ENCODE measurements at regions not wholly inside any gene's neighbourhood (a gene's known extent, or its start where the extent isn't known, plus 50 kb on each side); places are given as distances from the start of the nearest gene placed in this dataset.
"Not testable (repeated sequence)": the region's sequence is repeated elsewhere in the genome, so short reads cannot be mapped to it uniquely, and the experiment has no call there.

DNA sequence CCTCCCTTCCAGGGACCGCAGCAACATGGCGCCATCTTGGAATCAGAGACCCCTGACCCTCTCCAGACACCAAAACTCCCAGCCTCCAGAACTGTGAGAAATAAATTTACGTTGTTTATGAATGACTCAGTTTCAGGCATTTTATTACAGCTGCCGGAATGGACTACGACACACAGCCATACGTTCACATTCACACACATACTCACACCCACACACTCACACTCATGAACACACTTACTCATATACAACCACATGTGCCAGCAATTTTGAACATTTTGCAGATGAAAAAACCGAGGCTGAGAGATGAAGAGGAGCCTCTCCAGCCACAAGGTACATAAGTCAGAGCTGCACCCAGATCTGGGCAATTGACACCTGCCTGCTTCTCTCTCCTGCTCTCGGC, 151.0 kb upstream of the RAB4A start:
- no peak for DNase-seq

DNA sequence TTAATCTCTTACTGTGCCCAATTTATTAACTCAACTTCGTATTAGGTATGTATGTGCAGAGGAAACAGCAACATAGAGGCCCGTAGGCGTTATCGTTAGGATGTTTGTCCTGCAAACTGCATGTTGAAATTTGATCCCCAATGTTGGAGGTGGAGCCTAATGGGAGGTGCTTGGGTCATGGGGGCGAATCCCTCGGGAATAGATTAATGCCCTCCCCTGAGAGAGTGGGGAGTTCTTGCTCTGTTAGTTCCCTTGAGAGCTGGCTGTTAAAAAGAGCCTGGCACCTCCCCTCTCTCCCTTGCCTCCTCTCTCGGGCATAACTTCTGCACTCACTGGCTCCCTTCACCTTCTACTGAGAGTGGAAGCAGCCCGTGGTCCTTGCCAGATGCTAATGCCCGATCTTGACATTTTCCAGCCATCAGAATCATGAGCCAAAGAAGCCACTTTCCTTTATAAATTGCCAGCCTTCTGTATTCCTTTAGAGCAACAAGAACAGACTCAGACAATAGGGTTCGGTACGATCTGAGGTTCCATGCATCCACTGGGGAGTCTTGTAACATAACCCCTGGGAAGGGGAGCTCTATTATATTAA, 149.0 kb upstream of the RAB4A start:
- no peak for DNase-seq

DNA sequence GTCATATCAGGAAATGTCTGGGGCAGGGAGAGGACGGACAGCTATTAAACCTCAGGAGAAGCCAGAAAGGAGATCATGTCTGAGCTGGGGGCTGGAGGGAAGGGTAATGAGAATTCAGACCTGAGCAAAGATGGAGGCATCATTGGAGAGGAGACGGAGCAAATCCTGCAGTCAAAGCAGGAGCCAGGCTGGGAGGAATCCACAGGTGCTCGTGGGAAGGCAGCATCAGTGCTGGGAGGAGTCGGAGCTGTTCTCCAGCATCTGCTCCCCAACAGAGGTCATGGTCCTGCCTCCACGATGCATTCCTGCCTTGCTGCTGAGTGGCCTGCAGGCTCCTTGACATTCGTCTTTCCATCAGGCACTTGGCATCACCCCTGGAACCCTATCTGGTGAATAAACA, 148.3 kb upstream of the RAB4A start:
- DNase-seq: no peak

DNA sequence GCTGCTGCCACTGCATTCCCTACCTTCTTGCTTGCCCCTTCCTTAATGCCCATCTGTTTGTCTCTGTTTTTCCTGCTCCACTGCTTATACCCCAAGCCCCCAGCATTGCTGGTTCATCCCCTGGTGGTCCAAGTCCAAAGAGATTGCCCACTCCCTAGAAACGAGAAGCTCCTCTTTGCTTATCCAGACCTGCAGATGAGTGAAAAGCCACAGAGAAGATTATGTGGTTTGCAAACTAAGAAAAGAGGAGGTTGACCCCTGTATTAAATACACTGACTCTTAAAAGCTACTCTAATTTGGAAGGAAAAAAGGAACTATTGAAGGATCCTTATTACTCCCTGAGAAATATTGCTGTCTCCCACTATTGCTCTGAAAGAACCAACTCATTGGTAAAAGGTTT, 146.8 kb upstream of the RAB4A start:
- no peak for DNase-seq

DNA sequence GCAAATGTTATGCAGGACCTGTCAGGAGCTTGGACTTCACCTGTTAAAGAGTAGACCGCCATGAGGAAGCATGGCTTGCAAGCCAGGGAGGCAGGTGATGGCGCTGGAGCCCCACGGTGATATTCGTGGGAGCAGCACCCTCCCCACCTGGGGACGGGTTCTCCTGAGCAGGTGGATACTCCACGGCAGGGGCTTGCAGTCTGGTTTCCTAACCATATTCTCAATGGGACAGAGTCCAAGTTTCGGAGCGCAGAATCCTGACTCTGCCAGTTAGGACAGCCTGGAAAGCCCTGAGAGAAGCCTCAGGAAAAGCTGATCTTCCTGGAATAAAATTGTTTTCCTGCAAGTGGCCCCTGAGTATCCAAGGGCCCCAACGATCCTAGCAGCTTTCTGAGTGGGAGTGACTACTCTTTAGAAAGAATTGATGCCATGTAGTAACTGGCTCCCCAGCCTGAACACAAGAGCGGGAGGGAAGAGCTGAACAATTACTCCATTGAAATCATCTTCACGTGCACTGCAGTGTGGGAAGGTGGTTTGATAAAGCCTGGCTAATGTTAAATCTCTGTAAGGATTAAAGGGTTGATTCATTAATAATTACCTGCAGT, 146.3 kb upstream of the RAB4A start:
- DNase-seq: no peak

DNA sequence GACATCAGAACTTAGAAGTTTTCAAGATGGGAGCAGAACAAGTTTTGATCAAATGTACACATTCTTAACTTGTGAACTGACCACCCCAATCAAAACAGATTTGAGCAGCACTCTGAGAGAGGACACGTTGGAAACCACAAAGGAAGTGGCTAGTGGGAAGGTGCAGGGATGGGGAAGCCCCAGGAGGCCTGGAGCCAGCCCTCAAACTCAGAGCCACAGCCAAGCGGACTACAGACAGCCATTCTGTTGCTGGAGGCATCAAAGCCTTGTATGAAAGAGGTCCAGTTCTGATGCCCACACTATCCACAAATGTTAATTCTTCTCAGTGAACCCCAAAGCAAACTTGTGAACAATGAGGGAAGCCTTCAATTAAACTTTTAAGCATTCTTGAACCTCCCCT, 143.6 kb upstream of the RAB4A start:
- no peak for DNase-seq

DNA sequence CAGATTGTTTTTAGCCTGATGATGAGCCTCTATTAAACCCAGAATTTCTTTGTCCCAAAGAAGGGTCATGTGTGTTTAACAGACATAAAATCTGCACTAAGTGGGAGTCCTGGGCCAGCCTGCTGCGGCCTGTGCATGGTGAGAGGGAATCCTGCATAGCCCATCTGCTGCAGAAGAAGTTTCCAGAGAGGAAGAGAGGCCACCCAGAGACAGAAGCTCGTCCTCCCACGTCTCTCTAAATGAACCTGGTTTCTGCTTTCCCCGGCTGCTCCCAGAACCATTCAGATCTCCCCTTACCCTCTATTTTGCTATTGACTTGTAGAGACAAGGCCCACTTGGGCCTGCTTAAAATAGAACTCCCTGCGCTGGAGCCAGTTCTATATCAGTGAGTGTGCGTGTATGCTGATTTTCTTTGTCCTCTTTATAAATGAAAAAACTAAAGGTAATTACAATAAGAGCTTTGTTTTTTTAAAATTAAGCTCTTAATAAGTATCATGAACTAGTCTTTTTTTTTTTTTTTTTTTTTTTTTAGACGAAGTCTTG, 142.8 kb upstream of the RAB4A start:
- no peak for DNase-seq

DNA sequence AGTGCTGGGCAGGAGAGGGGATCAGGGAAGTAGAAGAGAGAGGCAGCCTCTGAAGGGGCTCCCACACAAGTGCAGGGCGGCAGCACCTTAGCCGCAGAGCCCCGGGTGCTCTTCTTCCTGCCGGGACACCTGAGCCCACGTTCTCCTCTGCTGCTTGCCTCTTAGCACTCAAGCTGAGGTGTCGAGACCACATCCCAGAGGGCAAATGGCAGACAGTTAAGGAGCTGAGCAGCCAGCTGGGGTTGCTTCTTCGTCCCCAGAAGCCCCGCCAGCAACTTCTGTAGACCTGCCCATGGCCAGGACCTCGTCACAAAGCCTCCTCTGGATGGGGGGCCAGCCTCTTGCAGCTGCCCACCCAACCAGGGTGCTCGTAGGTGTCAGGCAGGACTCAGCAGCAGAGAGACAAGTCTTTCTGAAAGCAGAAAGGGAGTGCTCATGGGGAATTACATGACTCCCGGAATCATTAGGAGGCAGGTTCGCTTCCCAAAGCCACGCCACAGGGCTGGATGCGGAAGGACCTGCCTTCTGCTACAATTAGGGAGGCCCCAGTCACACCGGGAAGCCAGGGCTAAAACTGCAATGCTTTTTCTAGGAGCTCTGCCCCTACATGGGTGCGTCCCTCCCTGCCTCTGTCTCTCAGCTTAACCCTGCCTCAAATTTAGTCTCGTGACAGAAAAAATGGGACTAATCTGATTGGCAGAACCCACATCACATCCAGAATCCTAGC, 141.4 kb upstream of the RAB4A start:
- DNase-seq: no peak

DNA sequence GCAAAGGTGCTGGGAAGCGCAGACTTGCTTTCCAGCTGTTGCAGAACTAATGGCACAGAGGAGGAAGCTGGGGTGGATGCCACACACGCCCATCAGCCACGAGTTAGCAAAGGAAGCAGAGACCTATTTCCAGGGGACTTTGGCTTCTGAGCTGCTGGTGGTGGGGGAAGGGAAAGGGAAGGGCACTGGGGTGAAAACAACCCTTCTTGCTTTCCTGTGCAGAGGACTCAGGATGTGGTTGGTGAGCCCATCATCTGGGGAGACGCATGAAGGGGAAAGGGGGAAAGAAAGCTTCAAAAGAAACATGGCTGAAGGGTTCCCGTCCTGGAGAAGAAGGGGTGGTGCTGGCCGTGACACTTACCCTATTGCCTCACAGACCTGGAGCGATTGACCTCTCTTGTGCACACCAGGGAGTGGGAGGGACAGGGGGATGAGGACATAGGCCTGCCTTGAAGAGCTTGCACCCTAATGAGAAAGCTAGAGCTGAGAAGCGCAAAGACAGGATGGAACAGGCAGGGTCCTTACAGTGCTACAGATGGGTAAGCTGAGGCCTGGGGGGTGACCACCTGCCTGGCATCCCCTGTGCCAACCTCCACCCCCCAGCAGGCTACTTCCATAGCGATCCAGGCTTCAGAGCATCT, 140.8 kb upstream of the RAB4A start:
- DNase-seq: no peak

DNA sequence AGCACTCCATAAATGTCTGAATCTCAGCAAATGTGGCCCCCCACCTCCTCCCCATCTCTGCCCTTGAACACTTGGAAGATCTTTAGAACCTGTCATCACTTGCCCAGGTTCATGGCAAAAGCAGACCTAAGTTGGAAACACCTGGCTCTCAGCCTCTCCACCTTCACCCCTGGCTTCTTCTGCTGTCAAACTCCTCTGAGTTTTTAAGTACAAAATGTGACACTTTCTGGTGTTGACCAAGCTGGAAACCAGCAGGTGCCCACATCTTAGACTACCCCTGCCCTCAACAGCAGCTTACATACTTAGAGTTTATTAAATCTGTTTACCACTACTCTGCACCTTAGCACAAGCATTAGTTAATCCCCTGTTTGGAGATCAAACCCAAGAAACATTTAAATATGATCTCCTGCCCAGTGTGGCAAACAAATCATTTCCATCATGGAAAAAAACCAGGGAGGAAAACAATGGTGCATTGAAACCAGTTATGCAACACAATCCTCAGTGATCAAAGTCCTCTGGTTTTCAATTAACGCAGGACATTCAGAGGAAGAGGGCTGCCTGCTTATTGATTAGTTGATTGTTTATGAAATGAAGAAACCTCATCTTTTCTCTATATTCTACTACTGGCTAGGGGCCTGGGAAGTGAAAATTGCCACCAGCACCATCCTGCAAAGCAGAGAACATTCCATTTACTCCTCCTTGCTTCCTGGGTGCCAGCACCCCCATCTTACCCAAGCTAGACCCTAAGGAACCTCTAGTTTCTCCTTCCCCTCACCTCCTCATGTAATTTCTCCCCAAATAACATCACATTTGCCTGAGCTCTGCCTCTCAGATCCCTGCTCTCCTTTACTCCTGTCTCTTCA, 139.4 kb upstream of the RAB4A start:
- no peak for DNase-seq

DNA sequence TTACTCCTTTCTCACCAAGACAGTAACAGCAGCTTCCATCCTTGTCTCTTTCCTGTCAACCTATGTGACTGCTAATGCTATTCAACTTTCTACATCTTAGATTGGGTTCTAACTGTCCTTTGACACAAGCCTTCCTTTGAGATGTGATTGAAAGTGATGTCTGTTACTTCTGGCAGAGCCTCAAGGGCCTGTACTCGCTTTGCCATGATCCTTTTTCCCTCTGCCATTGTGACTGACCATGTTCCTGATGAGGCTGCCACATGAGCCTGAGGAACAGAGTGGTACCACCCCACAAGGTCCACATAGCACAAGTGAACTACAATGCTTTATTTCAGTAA, 138.8 kb upstream of the RAB4A start:
- no peak for DNase-seq

DNA sequence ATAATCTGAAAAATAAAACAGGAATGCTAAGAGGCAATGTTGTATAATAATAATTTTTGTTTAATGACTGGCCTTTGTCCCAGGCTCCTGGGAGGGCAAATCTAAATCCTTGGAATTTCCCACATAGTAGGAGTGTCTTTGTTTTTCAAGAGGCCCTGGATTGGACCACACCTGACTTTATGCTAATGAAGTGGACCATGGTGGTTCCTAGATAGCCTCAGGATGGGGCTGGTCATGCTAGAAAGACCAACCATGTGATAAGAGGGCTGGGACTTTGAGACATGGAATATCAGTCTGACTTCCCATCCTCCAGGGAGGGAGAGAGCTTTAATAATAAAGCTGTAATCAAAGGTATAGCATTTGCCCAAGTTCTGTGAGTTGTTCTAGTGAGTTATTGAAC, 138.2 kb upstream of the RAB4A start:
- DNase-seq: no peak

DNA sequence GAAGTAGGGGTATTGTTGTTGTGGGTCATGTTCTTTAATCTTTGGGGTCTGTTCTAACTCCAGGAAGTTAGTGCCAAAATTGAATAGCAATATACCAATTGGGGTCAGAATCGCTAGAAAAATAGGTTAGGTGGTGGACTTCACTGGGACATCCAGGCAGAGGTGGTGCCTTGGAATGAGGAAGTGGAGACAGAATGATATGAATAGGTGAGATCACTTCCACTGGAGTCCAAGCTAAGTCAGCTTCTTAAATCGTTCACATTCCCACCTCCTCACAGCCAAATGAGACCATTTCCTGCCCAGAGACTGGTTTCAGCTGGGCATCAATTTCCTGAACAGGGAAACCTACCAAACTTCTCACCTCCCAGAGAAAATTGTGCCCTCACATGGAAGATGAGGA, 137.8 kb upstream of the RAB4A start:
- no peak for DNase-seq

DNA sequence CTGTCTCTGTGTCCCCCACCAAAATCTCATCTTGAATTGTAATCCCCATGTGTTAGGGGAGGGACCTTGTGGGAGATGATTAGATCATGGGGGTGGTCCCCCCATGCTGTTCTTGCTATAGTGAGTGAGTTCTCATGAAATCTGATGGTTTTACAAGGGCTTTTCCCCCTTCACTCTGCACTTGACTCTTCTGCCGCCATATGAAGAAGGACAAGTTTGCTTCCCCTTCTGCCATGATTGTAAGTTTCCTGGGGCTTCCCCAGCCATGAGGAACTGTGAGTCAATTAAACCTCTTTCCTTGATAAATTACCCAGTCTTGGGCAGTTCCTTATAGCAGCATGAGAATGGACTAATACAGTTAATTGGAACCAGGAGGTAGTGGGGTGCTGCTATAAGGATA, 137.1 kb upstream of the RAB4A start:
- no peak for DNase-seq

DNA sequence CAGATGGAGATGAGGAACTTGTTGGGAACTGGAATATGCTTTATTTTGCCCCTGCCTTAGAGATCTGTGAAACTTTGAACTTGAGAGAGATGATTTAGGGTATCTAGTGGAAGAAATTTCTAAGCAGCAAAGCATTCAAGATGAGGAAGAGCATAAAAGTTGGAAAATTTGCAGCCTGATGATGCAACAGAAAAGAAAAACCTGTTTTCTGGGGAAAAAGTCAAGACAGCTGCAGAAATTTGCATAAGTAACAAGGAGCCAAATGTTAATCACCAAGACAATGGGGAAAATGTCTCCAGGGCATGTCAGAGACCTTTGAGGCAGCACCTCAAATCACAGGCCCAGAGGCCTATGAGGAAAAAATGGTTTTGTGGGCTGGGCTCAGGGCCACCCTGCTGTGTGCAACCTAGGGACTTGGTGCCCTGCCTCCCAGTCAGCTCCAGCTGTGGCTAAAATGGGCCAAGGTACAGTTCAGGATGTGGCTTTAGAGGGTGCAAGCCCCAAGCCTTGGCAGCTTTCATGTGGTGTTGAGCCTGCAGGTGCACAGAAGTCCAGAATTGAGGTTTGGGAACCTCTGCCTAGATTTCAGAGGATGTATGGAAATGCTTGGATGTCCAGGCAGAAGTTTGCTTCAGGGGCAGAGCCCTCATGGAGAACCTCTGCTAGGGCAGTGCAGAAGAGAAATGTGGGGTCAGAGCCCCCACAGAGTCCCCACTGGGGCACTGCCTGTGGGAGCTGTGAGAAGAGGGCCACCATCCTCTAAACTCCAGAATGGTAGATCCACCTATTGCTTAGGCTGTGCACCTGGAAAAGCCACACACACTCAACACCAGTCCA, 136.3 kb upstream of the RAB4A start:
- DNase-seq: not testable (repeated sequence)

DNA sequence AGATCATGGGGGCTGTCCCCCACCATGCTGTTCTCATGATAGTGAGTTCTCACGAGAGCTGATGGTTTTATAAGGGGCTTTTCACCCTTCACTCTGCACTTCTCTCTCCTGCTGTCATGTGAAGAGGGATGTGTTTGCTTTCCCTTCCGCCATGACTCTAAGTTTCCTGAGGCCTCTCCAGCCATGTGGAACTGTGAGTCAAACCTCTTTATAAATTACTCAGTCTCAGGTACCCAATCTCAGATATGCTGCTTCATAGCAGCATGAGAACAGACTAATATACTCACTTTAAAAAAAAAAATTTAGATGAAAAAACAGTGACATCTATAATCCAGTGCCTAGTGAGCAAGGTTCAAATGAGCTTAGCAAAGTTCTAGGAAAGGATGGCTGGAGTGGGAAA, 135.1 kb upstream of the RAB4A start:
- no peak for DNase-seq

DNA sequence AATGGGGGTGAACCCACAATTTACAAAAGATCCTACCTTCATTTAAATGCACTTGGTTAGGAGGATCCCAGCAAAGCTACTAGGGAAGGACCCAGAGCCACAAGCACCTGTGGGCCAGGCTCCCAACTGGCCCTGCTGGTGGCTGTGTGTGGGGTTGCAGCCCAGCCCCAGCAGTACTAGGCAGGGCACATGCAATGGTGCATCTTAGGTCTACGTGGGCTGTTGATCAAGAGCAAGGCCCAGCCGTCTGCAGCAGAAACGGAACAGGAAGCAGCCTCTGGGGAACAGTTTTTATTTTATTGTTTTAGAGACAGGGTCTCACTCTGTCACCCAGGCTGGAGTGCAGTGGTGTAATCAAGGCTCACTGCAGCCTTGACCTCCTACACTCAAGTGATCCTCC, 134.1 kb upstream of the RAB4A start:
- DNase-seq: no peak

DNA sequence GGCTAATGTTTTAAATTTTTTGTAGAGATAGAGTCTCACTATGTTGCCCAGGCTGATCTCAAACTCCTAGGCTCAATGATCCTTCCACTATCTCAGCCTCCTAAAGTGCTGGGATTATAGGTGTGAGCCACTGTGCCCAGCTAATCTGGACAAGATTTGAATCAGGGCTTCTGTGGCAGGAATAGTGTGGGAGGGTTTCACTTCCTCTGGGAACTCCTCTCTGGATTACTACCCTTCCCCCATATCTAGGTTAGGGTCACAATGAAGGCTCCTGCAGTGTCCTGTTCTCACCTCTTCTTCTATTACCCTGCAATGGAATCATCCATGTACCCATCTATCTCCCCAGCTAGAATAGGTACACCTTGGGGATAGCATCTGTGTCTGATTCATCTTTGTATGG, 133.6 kb upstream of the RAB4A start:
- no peak for DNase-seq

DNA sequence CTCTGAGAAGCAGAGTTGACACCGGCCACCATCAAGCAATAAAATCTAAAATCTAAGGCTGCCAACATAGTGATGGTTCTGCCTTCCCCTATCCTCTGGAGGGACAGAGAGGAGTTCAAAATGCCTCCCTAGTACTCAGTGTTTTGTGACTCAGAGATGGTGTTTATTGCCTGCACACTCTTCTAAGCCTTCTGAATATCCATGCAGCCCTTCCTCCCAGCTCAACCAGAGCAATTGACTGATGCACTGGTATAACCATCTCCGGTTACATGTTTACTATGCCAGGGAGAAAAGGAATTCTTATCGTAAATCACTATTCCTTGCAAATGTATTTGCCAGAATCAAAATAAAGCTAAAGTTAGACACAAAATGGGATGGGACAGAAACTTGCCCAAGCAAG, 132.9 kb upstream of the RAB4A start:
- DNase-seq: no peak

DNA sequence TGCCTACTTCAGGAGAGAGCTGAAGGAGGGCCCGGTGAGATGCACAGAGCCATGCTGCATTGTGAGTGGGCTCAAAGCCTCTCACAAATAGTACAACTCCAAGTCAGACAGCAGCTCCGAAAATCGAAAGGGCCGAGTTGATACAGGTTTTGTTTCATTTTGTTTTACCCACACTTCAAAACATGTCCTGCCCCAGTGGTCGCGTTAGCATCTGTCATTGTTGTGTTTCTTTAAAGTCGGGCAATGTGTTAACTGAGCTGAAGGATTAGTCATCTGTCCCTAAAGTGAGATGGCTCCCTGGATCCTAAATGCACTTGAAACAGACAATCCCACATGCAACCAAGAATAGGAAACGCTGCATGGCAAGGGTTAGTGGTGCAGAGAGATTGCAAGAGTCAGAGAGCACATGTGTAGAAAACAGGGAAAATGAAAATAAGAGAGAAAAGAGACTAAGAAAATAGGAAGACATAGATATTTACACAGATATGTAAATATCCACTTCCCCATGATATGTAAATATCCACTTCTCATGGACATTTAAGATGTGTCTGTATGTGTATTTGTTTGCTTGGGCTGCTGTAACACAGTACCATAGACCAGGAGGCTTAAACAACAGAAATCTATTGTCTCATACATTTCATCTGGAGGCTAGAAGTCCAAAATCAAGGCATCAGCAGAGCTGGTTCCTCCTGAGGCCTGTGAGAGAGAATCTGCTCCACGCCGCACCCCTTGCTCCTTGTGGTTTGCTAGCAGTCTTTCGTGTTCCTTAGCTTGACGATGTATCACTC, 131.4 kb upstream of the RAB4A start:
- no peak for DNase-seq

DNA sequence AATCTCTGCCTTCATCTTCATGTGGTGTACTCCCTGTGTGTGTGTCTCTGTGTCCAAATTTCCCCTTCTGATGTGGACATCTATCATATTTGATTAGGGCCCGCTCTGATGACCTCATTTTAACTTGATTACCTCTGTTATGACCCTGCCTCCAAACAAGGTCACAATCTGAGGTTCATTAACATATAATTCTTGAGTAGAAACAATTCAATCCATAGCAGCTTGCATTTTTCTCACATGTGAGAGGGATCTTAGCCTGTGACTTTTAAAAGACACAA, 130.9 kb upstream of the RAB4A start:
- DNase-seq: no peak

DNA sequence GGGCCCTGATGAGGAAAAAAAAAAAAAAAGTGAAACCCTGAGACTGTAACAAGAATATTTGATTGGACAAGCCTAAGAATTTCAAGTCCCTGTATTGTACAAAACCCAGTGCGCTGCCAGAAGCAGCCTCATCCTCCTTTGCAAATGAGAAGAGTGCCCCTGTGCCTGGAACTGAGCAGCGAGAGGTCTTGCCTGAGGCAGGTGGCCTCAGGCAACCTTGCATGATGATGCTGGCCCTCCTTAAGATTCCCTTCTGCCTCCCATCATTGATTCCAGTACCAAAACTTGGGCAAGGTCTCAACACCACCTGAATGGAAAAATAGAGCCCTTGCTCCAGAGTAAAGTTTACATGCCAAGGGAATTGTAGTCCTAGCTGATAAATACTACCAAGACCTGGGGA, 129.6 kb upstream of the RAB4A start:
- DNase-seq: no peak
